ENCODE measurements at regions not wholly inside any gene's neighbourhood (a gene's known extent, or its start where the extent isn't known, plus 50 kb on each side); places are given as distances from the start of the nearest gene placed in this dataset.

DNA sequence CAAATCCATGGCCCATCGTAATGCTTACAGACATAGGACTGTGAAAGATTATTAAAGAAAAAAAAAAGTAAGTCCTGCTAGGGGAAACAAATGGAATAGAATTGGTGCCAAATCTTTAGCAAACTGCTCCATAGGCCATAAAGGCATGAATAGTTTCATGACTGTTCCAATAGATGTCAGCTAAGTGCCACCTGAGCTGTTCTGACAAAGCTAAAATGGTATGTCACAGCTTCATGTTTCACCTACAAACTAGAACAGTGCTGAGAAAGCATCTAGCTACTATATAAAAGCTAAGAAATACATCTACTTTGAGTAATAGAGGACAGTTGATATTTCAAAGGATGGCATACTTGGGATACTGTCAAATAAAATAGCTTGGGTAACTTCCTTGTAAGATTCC lies 771.6 kb upstream of the CA10 start:
- Histone ChIP-seq H3K4me1 (ENCODE audit: insufficient read depth, low read length) (no peaks in the 10 kb centered on the region), H3K27me3 (ENCODE audit: control insufficient read depth in 1 of 2, insufficient read depth in 2 of 2, low read length in 2 of 2) (no peaks in the 10 kb centered on the region), H3K4me3 (ENCODE audit: low read length) (no peak overlapping the region), H3K9me3 (ENCODE audit: control insufficient read depth in 1 of 2, insufficient read depth in 1 of 2, low read length in 2 of 2) (peaks cover 0 to 4% of the 10 kb centered on the region in 2 experiments), H3K27ac (ENCODE audit: low read depth in 1 of 2, low read length in 2 of 2) (no peak overlapping the region), H3K36me3 (ENCODE audit: insufficient read depth, low read length) (no peaks in the 10 kb centered on the region)
- no peak for TF ChIP-seq CTCF (IDR thresholded peaks at IDR 0.05)
- Mint-ChIP-seq H3K4me1 (ENCODE audit: low read depth) (no peaks in the 10 kb centered on the region), H3K9me3 (peaks cover 3% of the 10 kb centered on the region), H3K36me3 (ENCODE audit: low read depth) (no peaks in the 10 kb centered on the region), H3K4me3 (no peak overlapping the region), H3K27ac (no peak overlapping the region), H3K27me3 (no peaks in the 10 kb centered on the region)
- ChIA-PET POLR2A (no interaction called here), CTCF (no interaction called here)
- intact Hi-C loops (cut with DNase I, micrococcal nuclease), result no loop called here
- ATAC-seq (ENCODE audit: poor library complexity), result no peak
- no peak for DNase-seq

DNA sequence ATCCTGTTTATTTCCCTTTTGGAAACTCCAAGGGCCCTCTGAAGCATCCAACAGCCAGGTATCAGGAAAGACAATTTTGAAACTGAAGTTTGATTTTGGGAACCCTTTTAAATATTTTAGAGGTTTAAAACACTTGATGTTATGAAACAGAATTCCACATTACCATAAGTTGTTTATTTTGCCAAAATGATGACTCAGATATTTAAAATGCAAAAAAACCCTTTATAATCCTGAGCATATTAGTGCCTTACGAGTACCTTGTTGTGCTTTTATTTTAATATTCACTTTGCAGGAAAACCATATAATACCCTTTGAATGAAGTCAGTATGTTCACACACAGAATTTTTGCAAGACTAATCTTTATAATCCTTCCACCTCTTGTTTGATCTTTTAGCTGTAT lies 765.1 kb upstream of the CA10 start:
- ATAC-seq (ENCODE audit: poor library complexity), result no peak

DNA sequence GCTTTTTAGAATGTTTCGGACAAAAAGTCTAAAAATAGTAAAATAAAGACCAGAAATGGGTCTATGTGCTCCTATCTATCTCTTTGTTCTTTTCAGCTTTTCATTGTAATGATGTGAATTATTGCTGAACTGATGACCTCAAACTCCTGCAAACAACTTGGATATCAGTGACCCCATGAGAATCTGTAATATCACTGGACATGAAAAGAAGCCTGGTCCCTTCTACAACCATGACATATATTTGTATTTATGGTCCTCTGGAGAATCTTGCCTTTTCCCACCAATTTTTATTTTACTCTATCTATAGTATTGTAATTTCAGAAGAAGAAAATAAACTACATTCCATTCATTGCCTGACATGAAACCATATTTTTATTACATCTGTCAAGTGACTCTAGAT lies 740.7 kb upstream of the CA10 start:
- Mint-ChIP-seq H3K4me3 (no peak overlapping the region), H3K9me3 (peaks cover 9% of the 10 kb centered on the region), H3K27me3 (no peaks in the 10 kb centered on the region), H3K4me1 (ENCODE audit: low read depth) (no peaks in the 10 kb centered on the region), H3K36me3 (ENCODE audit: low read depth) (no peaks in the 10 kb centered on the region), H3K27ac (no peak overlapping the region)
- no peak overlapping the region for H3K4me3 ChIP-seq (ENCODE audit: low read length)
- POLR2A ChIA-PET, result no interaction called here
- no peaks in the 10 kb centered on the region for H3K4me1 ChIP-seq (ENCODE audit: insufficient read depth, low read length)
- no peaks in the 10 kb centered on the region for H3K36me3 ChIP-seq (ENCODE audit: insufficient read depth, low read length)
- peaks cover 0 to 3% of the 10 kb centered on the region in 2 experiments for H3K9me3 ChIP-seq (ENCODE audit: control insufficient read depth in 1 of 2, insufficient read depth in 1 of 2, low read length in 2 of 2)
- intact Hi-C loops (cut with DNase I, micrococcal nuclease), result no loop called here
- no peak overlapping the region for H3K27ac ChIP-seq (ENCODE audit: low read depth in 1 of 2, low read length in 2 of 2)
- no peak for TF ChIP-seq CTCF (IDR thresholded peaks at IDR 0.05)
- DNase-seq, result no peak
- H3K27me3 ChIP-seq (ENCODE audit: control insufficient read depth in 1 of 2, insufficient read depth in 2 of 2, low read length in 2 of 2), result no peaks in the 10 kb centered on the region
- ATAC-seq (ENCODE audit: poor library complexity), result no peak
- CTCF ChIA-PET, result no interaction called here

More for the DNA sequence above, 765.1 kb upstream of the CA10 start:
- Histone ChIP-seq H3K9me3 (ENCODE audit: control insufficient read depth in 1 of 2, insufficient read depth in 1 of 2, low read length in 2 of 2) (peaks cover 0 to 11% of the 10 kb centered on the region in 2 experiments), H3K27ac (ENCODE audit: low read depth in 1 of 2, low read length in 2 of 2) (no peak overlapping the region), H3K36me3 (ENCODE audit: insufficient read depth, low read length) (no peaks in the 10 kb centered on the region), H3K4me3 (ENCODE audit: low read length) (no peak overlapping the region), H3K27me3 (ENCODE audit: control insufficient read depth in 1 of 2, insufficient read depth in 2 of 2, low read length in 2 of 2) (no peaks in the 10 kb centered on the region), H3K4me1 (ENCODE audit: insufficient read depth, low read length) (no peaks in the 10 kb centered on the region)
- intact Hi-C loops (cut with DNase I, micrococcal nuclease), result no loop called here
- no peaks in the 10 kb centered on the region for H3K27me3 Mint-ChIP-seq
- peaks cover 4% of the 10 kb centered on the region for H3K9me3 Mint-ChIP-seq
- ChIA-PET POLR2A (no interaction called here), CTCF (no interaction called here)
- no peak for TF ChIP-seq CTCF (IDR thresholded peaks at IDR 0.05)
- H3K4me1 Mint-ChIP-seq (ENCODE audit: low read depth), result no peaks in the 10 kb centered on the region
- no peak for DNase-seq
- no peak overlapping the region for H3K4me3 Mint-ChIP-seq
- no peak overlapping the region for H3K27ac Mint-ChIP-seq
- no peaks in the 10 kb centered on the region for H3K36me3 Mint-ChIP-seq (ENCODE audit: low read depth)
